ENCODE measurements at regions not wholly inside any gene's neighbourhood (a gene's known extent, or its start where the extent isn't known, plus 50 kb on each side); places are given as distances from the start of the nearest gene placed in this dataset.

GRCh38 chr3:24682141-24682547 lies 187.5 kb upstream of the THRB start:
- no peaks in the 10 kb centered on the region; the same call in 1 of the 2 replicates for H3K4me1 ChIP-seq (ENCODE audit: control insufficient read depth, insufficient read depth, low read length)
- H3K36me3 ChIP-seq (ENCODE audit: control insufficient read depth in 2 of 2, insufficient read depth in 1 of 2, low read length in 2 of 2), result no peaks in the 10 kb centered on the region
- H3K27ac ChIP-seq (ENCODE audit: extremely low read depth, low read depth, low read length), result no peak overlapping the region
- H3K4me3 ChIP-seq (ENCODE audit: low read depth, low read length), result no peak overlapping the region
- no peaks in the 10 kb centered on the region for H3K9me3 ChIP-seq (ENCODE audit: control insufficient read depth, insufficient read depth, low read depth, low read length)
- TF ChIP-seq ZIC2 (tag by site-specific recombination; IDR thresholded peaks at IDR 0.05) (peak; percentile 61), FEZF1 (tag by site-specific recombination; IDR thresholded peaks at IDR 0.05) (peak; percentile 41; the same call in 1 of the 2 replicates), ZBTB10 (tag by site-specific recombination; IDR thresholded peaks at IDR 0.05) (no peak), HOXC10 (CRISPR knock-in tag; IDR thresholded peaks at IDR 0.05) (no peak), IKZF3 (tag by site-specific recombination; IDR thresholded peaks at IDR 0.05) (peak; percentile 46; the same call in 1 of the 2 replicates), ZNF76 (tag by site-specific recombination; IDR thresholded peaks at IDR 0.05; ENCODE audit: borderline replicate concordance, low read depth) (no peak), ZNF10 (tag by site-specific recombination; IDR thresholded peaks at IDR 0.05) (no peak), ZNF274 (IDR thresholded peaks at IDR 0.05; ENCODE audit: low read length) (no peak), ZNF274 (tag by site-specific recombination; IDR thresholded peaks at IDR 0.05; ENCODE audit: borderline replicate concordance) (no peak), GFI1B (tag by site-specific recombination; IDR thresholded peaks at IDR 0.05) (0 out of 2 replicates have a peak, but pooled peaks have one; percentile 40), ZXDB (tag by site-specific recombination; IDR thresholded peaks at IDR 0.05) (no peak), ZNF2 (tag by site-specific recombination; IDR thresholded peaks at IDR 0.05) (no peak), ZBTB20 (tag by site-specific recombination; IDR thresholded peaks at IDR 0.05) (0 out of 2 replicates have a peak, but pooled peaks have one; percentile 12), ZNF510 (tag by site-specific recombination; IDR thresholded peaks at IDR 0.05; ENCODE audit: insufficient replicate concordance) (no peak), ZNF449 (tag by site-specific recombination; IDR thresholded peaks at IDR 0.05) (no peak), EGR2 (tag by site-specific recombination; IDR thresholded peaks at IDR 0.05; ENCODE audit: low read depth) (no peak), TCF7L2 (IDR thresholded peaks at IDR 0.05; ENCODE audit: borderline replicate concordance, low read depth, low read length) (0 out of 2 replicates have a peak, but pooled peaks have one; percentile 27), ZNF529 (tag by site-specific recombination; IDR thresholded peaks at IDR 0.05; ENCODE audit: insufficient replicate concordance) (no peak), HIC1 (tag by site-specific recombination; IDR thresholded peaks at IDR 0.05) (peak; percentile 73), ZNF664 (tag by site-specific recombination; IDR thresholded peaks at IDR 0.05) (peak; percentile 71), ZNF433 (tag by site-specific recombination; IDR thresholded peaks at IDR 0.05; ENCODE audit: low read depth) (no peak), BCL6B (tag by site-specific recombination; IDR thresholded peaks at IDR 0.05) (0 out of 2 replicates have a peak, but pooled peaks have one; percentile 39)
- ChIA-PET CTCF (interaction anchor here (0.6 to 2.7 kb wide), 6 partner anchors 9 to 495 kb away, joined by 3 to 11 read pairs (median 4); no protein-coding TSS in a partner anchor), POLR2A (no interaction called here)

Measured in HEK293 (cell line).